Upper lobe of left lung (tissue), 6 donors: ENCODE measurements at regions not wholly inside any gene's neighbourhood (a gene's known extent, or its start where the extent isn't known, plus 50 kb on each side); places are given as distances from the start of the nearest gene placed in this dataset.

ENCODE experiments used
- ATAC-seq, 2 donors: fragments of 200-7000 bp; cut with Tn5 transposase; one replicate each; pipeline ENCODE4 v1.9.1; 2022; ENCODE audit warnings: mild to moderate bottlenecking in 2 of 2, moderate library complexity in 2 of 2; ENCODE audit not compliant: low FRiP score in 2 of 2
- DNase-seq, 2 donors: peaks; one replicate each; pipeline ENCODE4 v3.0.0-alpha.2; 2019 to 2020
- H3K27ac ChIP-seq, 4 donors: fragments of 200-600 bp; sonication (generic); one replicate each; pipeline ENCODE4 v1.5.1; 2016 to 2019
- H3K27me3 ChIP-seq, 4 donors: fragments of 200-600 bp; sonication (generic); one replicate each; pipeline ENCODE4 v1.5.1; 2017 to 2019
- H3K36me3 ChIP-seq, 4 donors: fragments of 200-600 bp; sonication (generic); one replicate each; pipeline ENCODE4 v1.5.1; 2016 to 2019
- H3K4me1 ChIP-seq, 4 donors: fragments of 200-600 bp; sonication (generic); one replicate each; pipeline ENCODE4 v1.5.1; 2018 to 2019
- H3K4me3 ChIP-seq, 4 donors: fragments of 200-600 bp; sonication (generic); one replicate each; pipeline ENCODE4 v1.5.1; 2017 to 2019; ENCODE audit warnings: mild to moderate bottlenecking in 2 of 4, moderate library complexity in 1 of 4
- H3K9me3 ChIP-seq, 4 donors: fragments of 200-600 bp; sonication (generic); one replicate each; pipeline ENCODE4 v1.5.1; 2018 to 2019
- CTCF ChIP-seq, 6 experiments: fragments of 450-650 bp in 4 of 6; fragments of 200-600 bp in 2 of 6; sonication (generic) in 2 of 6; IDR thresholded peaks; one replicate each; pipeline ENCODE4 v1.5.1; 2016 to 2019; ENCODE audit warnings: antibody characterized with exemption in 6 of 6
- EP300 ChIP-seq, 4 donors: sonication (generic); formaldehyde crosslinking; IDR thresholded peaks; one replicate each; pipeline ENCODE4 v1.5.1; 2017; ENCODE audit warnings: antibody characterized with exemption in 4 of 4, control low read depth in 2 of 4
- POLR2A ChIP-seq, 4 donors: fragments of 450-650 bp; IDR thresholded peaks; one replicate each; pipeline ENCODE4 v1.5.1; 2016 to 2017; ENCODE audit warnings: antibody characterized with exemption in 4 of 4, mild to moderate bottlenecking in 2 of 4
- POLR2AphosphoS5 ChIP-seq, 2 donors: sonication (generic); formaldehyde crosslinking; IDR thresholded peaks; one replicate each; pipeline ENCODE4 v1.5.1; 2017; ENCODE audit warnings: antibody characterized with exemption in 2 of 2
- WGBS, 2 donors: methylation state at CpG; one replicate each; pipeline ENCODE4 v1.1.5; 2017 to 2018; 5-methylcytosine and 5-hydroxymethylcytosine counted together
- small RNA-seq, 4 donors: library from RNA; depleted of rRNA; stranded (forward); fragments of <200 nt; gene quantifications; one replicate each; pipeline ENCODE3, GENCODE V24; 2016
- donor health status: DM: no; HTN: no; CAD: no; lungs with moderate emphysema.
- donor health status: DM: no; HTN: yes; CAD: no; lungs with severe emphysema.

- DNase-seq (no peak), ATAC-seq (no peak)
- no peaks in the 10 kb centered on the region for H3K27me3 ChIP-seq
- H3K4me1 ChIP-seq, result no peaks in the 10 kb centered on the region
- H3K9me3 ChIP-seq, result peaks cover 0 to 5% (median 0%) of the 10 kb centered on the region in 4 donors
- WGBS, 2 donors, result 3 to 16% methylated on average over 1 of the region's 1 CpG
- no peaks in the 10 kb centered on the region for H3K36me3 ChIP-seq
- TF ChIP-seq POLR2AphosphoS5 (IDR thresholded peaks at IDR 0.05) (no peak), CTCF (IDR thresholded peaks at IDR 0.05) (no peak), EP300 (IDR thresholded peaks at IDR 0.05) (no peak), POLR2A (IDR thresholded peaks at IDR 0.05) (no peak)
- no peak overlapping the region for H3K27ac ChIP-seq
- H3K4me3 ChIP-seq, result peak overlapping the region in 2 of 4 donors; percentile 19 to 30
Observed at GRCh38 chr4:16952896-16953630, 54.6 kb upstream of the LDB2 start.

GRCh38 chr4:16952462-16952871 is 54.0 kb upstream of the LDB2 start:
- Histone ChIP-seq H3K27ac (no peak overlapping the region), H3K36me3 (no peaks in the 10 kb centered on the region), H3K4me3 (peak overlapping the region in 2 of 4 donors; percentile 19 to 30), H3K27me3 (no peaks in the 10 kb centered on the region), H3K9me3 (peaks cover 0 to 5% (median 0%) of the 10 kb centered on the region in 4 donors), H3K4me1 (no peaks in the 10 kb centered on the region)
- TF ChIP-seq POLR2A (IDR thresholded peaks at IDR 0.05), result no peak
- TF ChIP-seq EP300 (IDR thresholded peaks at IDR 0.05), result no peak
- no peak for TF ChIP-seq CTCF (IDR thresholded peaks at IDR 0.05)
- no peak for TF ChIP-seq POLR2AphosphoS5 (IDR thresholded peaks at IDR 0.05)
- DNase-seq (no peak), ATAC-seq (no peak)
- WGBS, 2 donors, result 17 to 29% methylated on average over 8 of the region's 8 CpGs

Small RNA genes lying in the stretch of these regions (small RNA-seq; reads per million reads assigned to genes)
- gene MTND5P4 (0 reads per million in 4 donors), gene SNORA75B (0 reads per million in 4 donors)
